Skeletal muscle satellite cell (primary cell): ENCODE measurements at regions not wholly inside any gene's neighbourhood (a gene's known extent, or its start where the extent isn't known, plus 50 kb on each side); places are given as distances from the start of the nearest gene placed in this dataset.
"Not testable (repeated sequence)": the region's sequence is repeated elsewhere in the genome, so short reads cannot be mapped to it uniquely, and the experiment has no call there.

ENCODE experiments used
- H3K27me3 ChIP-seq: 2 replicates; pipeline ENCODE4 v1.7.0; 2013; ENCODE audit warnings: low read length; ENCODE audit not compliant: control insufficient read depth, insufficient read depth
- H3K36me3 ChIP-seq: 2 replicates; pipeline ENCODE4 v1.7.0; 2013; ENCODE audit warnings: mild to moderate bottlenecking, control low read depth, low read length; ENCODE audit not compliant: insufficient read depth
- H3K4me1 ChIP-seq: 2 replicates; pipeline ENCODE4 v1.7.0; 2013; ENCODE audit warnings: low read length; ENCODE audit not compliant: control insufficient read depth, insufficient read depth
- H3K4me2 ChIP-seq: 2 replicates; pipeline ENCODE4 v1.7.0; 2013; ENCODE audit warnings: mild to moderate bottlenecking, low read length
- H3K4me3 ChIP-seq: 2 replicates; pipeline ENCODE4 v1.7.0; 2013; ENCODE audit warnings: low read length
- H3K9ac ChIP-seq: 2 replicates; pipeline ENCODE4 v1.7.0; 2013; ENCODE audit warnings: mild to moderate bottlenecking, low read depth, low read length, moderate library complexity
- H3K9me3 ChIP-seq: replicated peaks from 2 replicates; pipeline ENCODE4 v1.7.0; 2013; ENCODE audit warnings: mild to moderate bottlenecking, control low read depth, low read length

- H3K9me3 ChIP-seq, result peaks cover 4% of the 10 kb centered on the region
- H3K4me2 ChIP-seq, result no peak overlapping the region
- H3K9ac ChIP-seq, result no peak overlapping the region
- H3K36me3 ChIP-seq, result no peaks in the 10 kb centered on the region
- no peaks in the 10 kb centered on the region for H3K27me3 ChIP-seq
- no peaks in the 10 kb centered on the region for H3K4me1 ChIP-seq
- H3K4me3 ChIP-seq, result no peak overlapping the region
Measured at GRCh38 chr13:90047600-90047999, 1299.9 kb upstream of the MIR17HG start.

GRCh38 chr13:90049989-90050671 lies 1297.4 kb upstream of the MIR17HG start:
- no peak overlapping the region for H3K4me2 ChIP-seq
- H3K4me1 ChIP-seq, result peaks cover 3% of the 10 kb centered on the region
- H3K4me3 ChIP-seq, result no peak overlapping the region
- no peak overlapping the region for H3K9ac ChIP-seq
- H3K9me3 ChIP-seq, result peaks cover 4% of the 10 kb centered on the region
- H3K36me3 ChIP-seq, result no peaks in the 10 kb centered on the region
- H3K27me3 ChIP-seq, result no peaks in the 10 kb centered on the region

GRCh38 chr13:90055121-90055520 lies 1292.4 kb upstream of the MIR17HG start:
- no peak overlapping the region for H3K4me2 ChIP-seq
- no peaks in the 10 kb centered on the region for H3K36me3 ChIP-seq
- no peaks in the 10 kb centered on the region for H3K27me3 ChIP-seq
- no peak overlapping the region for H3K9ac ChIP-seq
- H3K9me3 ChIP-seq, result no peaks in the 10 kb centered on the region
- H3K4me1 ChIP-seq, result peaks cover 6% of the 10 kb centered on the region
- no peak overlapping the region for H3K4me3 ChIP-seq

GRCh38 chr13:90055760-90056159 lies 1291.7 kb upstream of the MIR17HG start:
- Histone ChIP-seq H3K4me2 (no peak overlapping the region), H3K27me3 (no peaks in the 10 kb centered on the region), H3K36me3 (no peaks in the 10 kb centered on the region), H3K9ac (no peak overlapping the region), H3K9me3 (no peaks in the 10 kb centered on the region), H3K4me1 (peaks cover 6% of the 10 kb centered on the region), H3K4me3 (no peak overlapping the region)

GRCh38 chr13:90064226-90064625 lies 1283.3 kb upstream of the MIR17HG start:
- H3K4me2 ChIP-seq, H3K36me3 ChIP-seq, H3K4me1 ChIP-seq, H3K4me3 ChIP-seq, H3K27me3 ChIP-seq, H3K9me3 ChIP-seq, H3K9ac ChIP-seq: not testable (repeated sequence)

GRCh38 chr13:90068658-90069057 lies 1278.8 kb upstream of the MIR17HG start:
- H3K4me1 ChIP-seq, result peaks cover 6% of the 10 kb centered on the region
- H3K27me3 ChIP-seq, result no peaks in the 10 kb centered on the region
- H3K4me3 ChIP-seq, result no peak overlapping the region
- H3K9ac ChIP-seq, result no peak overlapping the region
- no peaks in the 10 kb centered on the region for H3K36me3 ChIP-seq
- H3K4me2 ChIP-seq, result no peak overlapping the region
- H3K9me3 ChIP-seq, result no peaks in the 10 kb centered on the region

- Histone ChIP-seq H3K36me3 (no peaks in the 10 kb centered on the region), H3K4me3 (no peak overlapping the region), H3K9me3 (no peaks in the 10 kb centered on the region), H3K27me3 (no peaks in the 10 kb centered on the region), H3K4me2 (no peak overlapping the region), H3K4me1 (peaks cover 6% of the 10 kb centered on the region), H3K9ac (no peak overlapping the region)
Measured at GRCh38 chr13:90070362-90070761, 1277.1 kb upstream of the MIR17HG start.

GRCh38 chr13:90070837-90071525 lies 1276.5 kb upstream of the MIR17HG start:
- Histone ChIP-seq H3K36me3 (no peaks in the 10 kb centered on the region), H3K9ac (no peak overlapping the region), H3K4me2 (no peak overlapping the region), H3K4me3 (no peak overlapping the region), H3K9me3 (no peaks in the 10 kb centered on the region), H3K27me3 (no peaks in the 10 kb centered on the region), H3K4me1 (peaks cover 6% of the 10 kb centered on the region)

- no peak overlapping the region for H3K4me2 ChIP-seq
- H3K9me3 ChIP-seq, result no peaks in the 10 kb centered on the region
- H3K4me3 ChIP-seq, result no peak overlapping the region
- no peak overlapping the region for H3K9ac ChIP-seq
- no peaks in the 10 kb centered on the region for H3K36me3 ChIP-seq
- H3K27me3 ChIP-seq, result no peaks in the 10 kb centered on the region
- H3K4me1 ChIP-seq, result no peaks in the 10 kb centered on the region
Measured at GRCh38 chr13:90084684-90085290, 1262.7 kb upstream of the MIR17HG start.

GRCh38 chr13:90089051-90089450 lies 1258.4 kb upstream of the MIR17HG start:
- no peak overlapping the region for H3K9ac ChIP-seq

GRCh38 chr13:90091611-90092010 lies 1255.9 kb upstream of the MIR17HG start:
- H3K9ac ChIP-seq, result no peak overlapping the region
- H3K27me3 ChIP-seq, result no peaks in the 10 kb centered on the region
- no peaks in the 10 kb centered on the region for H3K36me3 ChIP-seq
- no peaks in the 10 kb centered on the region for H3K4me1 ChIP-seq
- no peaks in the 10 kb centered on the region for H3K9me3 ChIP-seq
- no peak overlapping the region for H3K4me2 ChIP-seq
- no peak overlapping the region for H3K4me3 ChIP-seq

More at GRCh38 chr13:90089051-90089450, 1258.4 kb upstream of the MIR17HG start:
- Histone ChIP-seq H3K4me1 (no peaks in the 10 kb centered on the region), H3K36me3 (no peaks in the 10 kb centered on the region), H3K4me2 (no peak overlapping the region), H3K9me3 (no peaks in the 10 kb centered on the region), H3K27me3 (no peaks in the 10 kb centered on the region), H3K4me3 (no peak overlapping the region)
